GM12891 (cell line): ENCODE measurements at regions not wholly inside any gene's neighbourhood (a gene's known extent, or its start where the extent isn't known, plus 50 kb on each side); places are given as distances from the start of the nearest gene placed in this dataset.

Source experiments
- PAX5 ChIP-seq: IDR thresholded peaks from 2 replicates; pipeline ENCODE4 v1.6.1; 2011; ENCODE audit warnings: low read length, moderate library complexity, mild to moderate bottlenecking; ENCODE audit not compliant: insufficient read depth, severe bottlenecking
- POLR2A ChIP-seq: IDR thresholded peaks from 2 replicates; pipeline ENCODE4 v1.6.1; 2011; ENCODE audit warnings: low read depth, low read length, control low read depth
- POLR2AphosphoS5 ChIP-seq: IDR thresholded peaks from 2 replicates; pipeline ENCODE4 v1.6.1; 2011; ENCODE audit warnings: low read depth, low read length, control low read depth
- POU2F2 ChIP-seq: IDR thresholded peaks from 2 replicates; pipeline ENCODE4 v1.6.1; 2011; ENCODE audit warnings: low read depth, mild to moderate bottlenecking, control low read depth, low read length, moderate library complexity
- SPI1 ChIP-seq: IDR thresholded peaks from 2 replicates; pipeline ENCODE4 v1.6.1; 2011; ENCODE audit warnings: low read depth, low read length, control low read depth
- TAF1 ChIP-seq: IDR thresholded peaks from 2 replicates; pipeline ENCODE4 v1.6.1; 2011; ENCODE audit warnings: low read depth, low read length, control low read depth

DNA sequence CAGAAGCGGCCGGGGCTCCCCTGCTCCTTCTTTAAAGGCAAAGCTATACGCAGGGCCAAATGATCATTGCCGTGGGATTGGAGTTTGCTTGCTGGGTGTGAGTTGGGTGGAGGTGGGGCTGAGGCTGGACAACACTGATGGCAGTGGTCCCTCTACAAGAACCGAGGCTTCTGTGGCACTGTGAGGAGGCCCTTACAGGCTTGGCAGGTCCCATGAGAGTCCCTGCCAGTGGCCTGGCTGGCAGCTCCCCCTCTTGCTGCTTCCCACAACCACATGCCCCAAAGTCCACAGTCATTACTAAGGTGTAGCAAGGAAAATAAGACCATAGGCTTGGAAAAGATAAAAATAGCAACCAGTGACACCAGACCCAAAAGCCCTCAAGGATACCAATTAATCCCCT lies 98.4 kb downstream of the ANKRD10 start:
- TF ChIP-seq POLR2A (no peak), PAX5 (no peak), TAF1 (no peak), POLR2AphosphoS5 (no peak), POU2F2 (no peak), SPI1 (no peak)
